HG03342 (cell line): ENCODE measurements at regions not wholly inside any gene's neighbourhood (a gene's known extent, or its start where the extent isn't known, plus 50 kb on each side); places are given as distances from the start of the nearest gene placed in this dataset.
"Not testable (repeated sequence)": the region's sequence is repeated elsewhere in the genome, so short reads cannot be mapped to it uniquely, and the experiment has no call there.

Source experiments
- ATAC-seq: cut with Tn5 transposase; IDR thresholded peaks from one replicate; pipeline ENCODE4 v1.9.1; 2021; ENCODE audit warnings: mild to moderate bottlenecking, moderate library complexity; ENCODE audit not compliant: unreplicated experiment

GRCh38 chr12:59407799-59408198 lies 188.0 kb upstream of the SLC16A7 start:
- ATAC-seq = no peak

GRCh38 chr12:59405992-59406391 lies 189.8 kb upstream of the SLC16A7 start:
- ATAC-seq = no peak

GRCh38 chr12:59404109-59404650 lies 191.6 kb upstream of the SLC16A7 start:
- no peak for ATAC-seq

- peak; percentile 81 for ATAC-seq
These were observed 192.4 kb upstream of the SLC16A7 start for GRCh38 chr12:59403259-59403932.

- ATAC-seq = no peak
These were observed 194.0 kb upstream of the SLC16A7 start for GRCh38 chr12:59401862-59402261.

GRCh38 chr12:59398164-59398563 lies 197.7 kb upstream of the SLC16A7 start:
- ATAC-seq = no peak

GRCh38 chr12:59396919-59397318 lies 198.9 kb upstream of the SLC16A7 start:
- ATAC-seq = no peak

- no peak for ATAC-seq
These were observed 199.3 kb upstream of the SLC16A7 start for GRCh38 chr12:59396519-59396918.

- not testable (repeated sequence) for ATAC-seq
These were observed 200.5 kb upstream of the SLC16A7 start for GRCh38 chr12:59395310-59395709.

GRCh38 chr12:59393506-59393905 lies 202.3 kb upstream of the SLC16A7 start:
- ATAC-seq = no peak

- no peak for ATAC-seq
These were observed 205.8 kb upstream of the SLC16A7 start for GRCh38 chr12:59389968-59390576.

- no peak for ATAC-seq
These were observed 207.1 kb upstream of the SLC16A7 start for GRCh38 chr12:59388694-59389093.

GRCh38 chr12:59388176-59388575 lies 207.7 kb upstream of the SLC16A7 start:
- no peak for ATAC-seq

- no peak for ATAC-seq
These were observed 209.6 kb upstream of the SLC16A7 start for GRCh38 chr12:59386236-59386635.

- no peak for ATAC-seq
These were observed 212.6 kb upstream of the SLC16A7 start for GRCh38 chr12:59383079-59383822.

- ATAC-seq = no peak
These were observed 213.3 kb upstream of the SLC16A7 start for GRCh38 chr12:59382282-59383078.

GRCh38 chr12:59381106-59381505 lies 214.7 kb upstream of the SLC16A7 start:
- no peak for ATAC-seq

GRCh38 chr12:59375633-59376032 lies 220.2 kb upstream of the SLC16A7 start:
- ATAC-seq = no peak

- no peak for ATAC-seq
These were observed 221.0 kb upstream of the SLC16A7 start for GRCh38 chr12:59374783-59375182.

- ATAC-seq = no peak
These were observed 222.9 kb upstream of the SLC16A7 start for GRCh38 chr12:59372956-59373355.

- ATAC-seq = no peak
These were observed 224.9 kb upstream of the SLC16A7 start for GRCh38 chr12:59370933-59371332.
